NCI-H2029 treated with DMSO at 0.1 percent for 48 hours (cell line): ENCODE measurements at regions not wholly inside any gene's neighbourhood (a gene's known extent, or its start where the extent isn't known, plus 50 kb on each side); places are given as distances from the start of the nearest gene placed in this dataset.

Source experiments
- DNase-seq: peaks from one replicate; lab custom pipeline; 2025; lab: John Stamatoyannopoulos, UW

DNA sequence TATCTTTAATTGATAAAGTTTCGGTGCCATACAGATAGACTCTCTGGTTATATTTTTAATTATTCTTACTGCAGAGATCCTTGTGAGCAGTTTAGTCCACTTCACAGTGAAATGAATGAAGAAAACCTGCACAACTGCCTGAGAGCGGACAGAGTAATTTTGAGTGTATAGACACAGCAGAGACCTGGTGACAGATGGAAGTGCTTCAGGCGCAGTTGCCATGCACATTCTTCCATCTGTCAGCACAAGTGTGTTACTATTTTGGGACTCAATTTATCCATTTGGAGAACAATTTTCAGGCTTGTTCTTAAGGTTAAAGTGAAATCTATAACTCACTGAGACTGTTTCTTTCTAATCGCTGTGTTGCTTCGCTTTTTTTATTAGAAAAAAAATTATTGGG, 147.8 kb upstream of the SPHKAP start:
- no peak for DNase-seq

DNA sequence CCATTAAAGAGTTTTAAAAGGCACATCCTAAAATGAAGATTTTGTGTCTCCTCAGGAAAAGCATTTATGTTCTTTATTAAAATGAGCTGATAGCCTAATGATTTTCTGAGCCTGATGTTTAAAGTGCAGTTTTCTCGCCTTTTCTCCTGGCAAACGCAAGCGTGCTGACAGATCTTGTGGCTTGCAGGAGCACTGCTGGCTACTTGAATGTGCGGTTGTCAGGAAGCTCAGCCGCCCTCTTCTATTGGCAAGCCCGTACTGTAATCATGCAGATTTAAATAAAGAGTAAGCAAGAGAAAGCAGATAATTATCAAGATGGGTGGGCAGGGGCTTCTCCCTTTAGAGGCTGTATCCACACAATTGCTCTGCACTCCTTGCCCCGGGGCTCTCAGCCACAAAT, 139.5 kb upstream of the SPHKAP start:
- DNase-seq: no peak

DNA sequence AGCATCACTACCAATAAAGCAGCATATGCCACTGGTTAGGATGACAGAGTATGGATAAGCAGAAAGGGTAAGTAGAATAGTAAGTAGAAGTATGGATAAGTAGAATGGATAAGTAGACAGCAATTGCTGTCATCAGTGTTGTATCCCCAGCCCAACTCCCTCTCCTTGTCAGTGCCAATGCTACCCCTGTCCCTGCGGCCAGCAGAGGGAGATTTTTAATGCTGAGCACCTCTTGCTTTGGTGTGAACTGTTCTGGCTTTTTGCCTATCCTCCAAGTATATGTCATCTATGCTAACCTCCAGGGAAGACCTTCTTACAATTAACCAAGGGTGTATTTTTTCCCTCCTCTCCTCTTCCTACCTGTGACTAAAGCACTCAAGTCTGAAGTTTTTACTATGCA, 136.7 kb upstream of the SPHKAP start:
- no peak for DNase-seq

DNA sequence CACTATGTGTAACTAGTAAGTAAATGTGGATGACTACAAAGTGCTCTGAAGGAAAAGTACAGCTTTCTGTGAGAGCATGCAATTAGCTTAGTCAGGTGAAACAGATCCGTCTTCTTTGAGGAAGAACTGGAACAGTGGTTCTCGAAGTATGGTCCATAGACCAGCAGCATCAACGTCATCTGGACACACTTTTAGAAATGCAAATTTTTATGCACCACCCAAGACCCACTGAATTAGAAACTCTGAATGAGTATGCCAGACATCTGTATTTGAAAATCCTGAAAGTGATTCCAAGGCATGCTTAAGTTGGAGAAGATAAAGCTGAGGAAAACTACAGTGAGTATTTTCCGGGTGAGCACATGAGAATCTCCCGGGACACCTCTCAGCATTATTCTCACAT, 130.7 kb upstream of the SPHKAP start:
- DNase-seq: no peak

DNA sequence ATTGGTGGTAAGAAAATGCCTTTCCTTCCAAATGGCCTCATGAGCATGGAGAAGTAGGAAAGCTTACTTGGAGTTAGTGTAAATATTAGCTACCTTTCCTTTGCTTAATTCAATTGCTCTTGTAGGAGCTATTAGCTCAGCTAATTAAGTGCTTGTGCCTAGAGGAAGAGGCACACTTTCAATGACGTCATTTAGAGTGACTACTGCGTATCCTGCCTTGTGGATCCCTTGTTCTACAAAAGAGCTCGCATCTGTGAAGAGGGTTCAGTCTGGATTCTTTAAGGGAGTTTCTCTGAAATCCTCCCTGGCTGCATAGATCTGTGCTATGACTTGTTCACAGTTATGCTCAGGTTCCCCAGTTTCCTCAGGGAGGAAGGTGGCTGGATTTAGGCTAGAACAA, 122.5 kb upstream of the SPHKAP start:
- no peak for DNase-seq

DNA sequence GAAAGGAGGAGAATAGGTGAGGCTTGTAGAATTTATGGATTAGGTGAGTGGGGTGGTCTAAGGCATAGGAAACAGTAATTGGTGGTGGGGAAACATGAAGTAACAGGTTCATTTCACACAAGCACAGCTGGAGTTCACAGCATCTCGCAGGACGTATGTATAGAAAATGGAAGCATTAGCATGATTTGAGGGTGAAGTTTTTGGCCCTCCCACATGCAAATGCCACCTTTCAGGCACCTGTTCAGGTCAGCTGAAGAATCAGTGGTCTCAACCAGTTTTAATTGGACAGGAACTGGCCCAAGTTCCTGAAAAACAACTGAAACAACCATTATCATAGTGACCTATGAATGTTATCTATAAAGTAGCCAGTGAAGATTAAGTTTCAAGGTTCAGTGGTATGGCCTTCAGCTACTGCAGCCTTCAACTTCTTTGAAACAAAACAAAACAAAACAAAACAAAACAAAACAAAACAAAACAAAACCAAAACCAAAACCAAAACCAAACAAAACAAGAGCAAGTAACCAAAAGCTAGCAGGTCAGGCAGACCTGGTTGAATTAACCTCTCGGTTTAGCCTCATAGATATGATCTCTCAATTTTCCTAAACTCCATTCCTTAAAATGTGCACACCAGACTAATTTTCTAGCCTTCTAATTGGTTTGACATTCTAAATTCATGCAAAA, 102.1 kb upstream of the SPHKAP start:
- DNase-seq: no peak

- DNase-seq: no peak
Measured at GRCh38 chr2:228282376-228282775, 100.9 kb upstream of the SPHKAP start.

GRCh38 chr2:228273159-228273558, 91.7 kb upstream of the SPHKAP start:
- DNase-seq: no peak

- no peak for DNase-seq
Measured at GRCh38 chr2:228269351-228269750, 87.9 kb upstream of the SPHKAP start.

DNA sequence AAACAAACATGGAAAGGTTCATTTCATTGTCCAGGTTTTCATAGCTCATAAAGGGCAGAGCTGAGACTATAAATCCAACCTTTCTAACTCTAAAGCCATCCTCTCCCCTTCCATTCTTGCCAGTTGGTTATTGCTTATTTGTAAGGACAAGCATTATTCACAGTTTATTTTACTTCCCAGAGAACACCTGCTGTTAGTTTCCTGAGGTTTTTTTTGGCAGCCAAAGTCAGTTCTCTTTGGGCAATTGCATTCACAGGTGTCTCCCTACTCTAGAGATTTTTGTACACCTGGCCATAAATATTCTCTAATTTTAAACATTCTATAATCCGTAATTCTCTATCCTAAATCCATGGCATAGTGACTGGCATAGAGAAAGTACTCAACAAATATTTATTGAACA, 87.3 kb upstream of the SPHKAP start:
- DNase-seq: peak; percentile 10

DNA sequence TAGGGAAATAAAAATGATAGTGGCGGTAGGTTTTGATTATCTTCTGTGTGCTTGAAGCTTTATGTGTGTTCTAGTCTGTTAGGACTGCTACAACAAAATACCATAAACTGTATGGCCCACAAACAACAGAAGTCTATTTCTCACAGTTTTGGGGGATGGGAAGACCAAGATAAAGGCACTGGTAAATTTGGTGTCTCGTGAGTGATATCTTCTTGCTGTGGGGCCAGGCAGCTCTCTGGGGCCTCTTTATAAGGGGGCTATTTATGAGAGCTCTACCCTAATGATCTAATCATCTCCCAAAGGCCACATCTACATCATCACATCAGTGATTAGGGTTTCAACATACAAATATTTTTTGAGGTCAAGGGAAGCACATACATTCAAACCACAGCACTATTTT, 86.8 kb upstream of the SPHKAP start:
- DNase-seq: no peak

DNA sequence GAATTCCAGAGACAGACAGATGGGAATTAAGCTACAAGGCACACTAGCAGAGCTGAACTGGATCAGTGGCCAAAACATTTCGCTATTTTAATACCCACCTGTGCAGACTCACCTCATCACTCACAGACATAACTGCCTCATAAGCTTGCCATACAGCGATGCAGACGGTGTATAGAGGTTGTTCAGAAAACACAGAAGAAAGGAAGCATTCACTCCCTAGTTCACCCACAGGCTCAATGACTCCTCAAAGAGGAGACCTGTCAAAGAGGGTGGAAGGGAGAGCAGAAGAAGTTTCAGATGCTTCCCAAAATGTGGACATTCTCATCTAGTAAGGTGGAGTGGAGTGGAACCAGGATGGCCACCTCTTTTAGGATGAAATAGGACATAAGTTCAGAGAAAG, 81.7 kb upstream of the SPHKAP start:
- no peak for DNase-seq

GRCh38 chr2:228261546-228261945, 80.1 kb upstream of the SPHKAP start:
- no peak for DNase-seq

- no peak for DNase-seq
Measured at GRCh38 chr2:228257379-228257778, 75.9 kb upstream of the SPHKAP start.

DNA sequence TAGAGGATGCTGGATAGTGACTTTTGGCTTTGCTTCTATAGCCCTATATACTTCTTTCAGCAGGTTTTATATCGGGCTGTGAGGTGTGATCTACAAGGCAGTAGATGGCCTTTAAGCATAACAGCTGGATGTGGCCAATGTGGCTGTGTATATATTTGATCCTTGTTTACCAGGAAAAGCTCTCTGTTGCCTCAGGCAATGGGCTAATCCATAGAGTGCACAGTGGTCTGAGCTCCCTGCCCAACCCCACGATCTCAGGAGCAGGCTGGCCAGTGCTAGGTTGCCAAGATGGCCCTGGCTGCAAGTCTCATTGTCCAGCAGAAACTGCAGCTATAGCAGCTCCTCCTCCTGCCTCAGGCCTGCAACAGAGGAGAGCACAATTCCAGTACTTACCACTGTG, 72.3 kb upstream of the SPHKAP start:
- no peak for DNase-seq

DNA sequence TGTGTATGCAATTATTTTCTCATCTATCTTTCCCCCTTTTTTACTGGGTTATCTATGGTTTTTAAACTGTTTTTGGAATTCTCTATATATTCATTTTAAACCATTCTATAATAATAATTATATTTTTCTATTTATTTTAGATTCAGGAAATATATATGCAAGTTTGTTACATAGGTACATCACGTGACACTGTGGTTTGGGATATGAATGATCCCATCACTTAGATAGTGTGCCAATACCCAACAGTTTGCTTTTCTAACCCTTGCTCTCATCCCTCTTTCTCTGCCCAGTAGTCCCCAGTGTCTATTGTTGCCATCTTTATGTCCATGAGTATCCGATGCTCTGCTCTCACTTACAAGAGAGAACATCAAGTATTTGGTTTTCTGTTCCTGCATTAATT, 65.8 kb upstream of the SPHKAP start:
- DNase-seq: no peak

DNA sequence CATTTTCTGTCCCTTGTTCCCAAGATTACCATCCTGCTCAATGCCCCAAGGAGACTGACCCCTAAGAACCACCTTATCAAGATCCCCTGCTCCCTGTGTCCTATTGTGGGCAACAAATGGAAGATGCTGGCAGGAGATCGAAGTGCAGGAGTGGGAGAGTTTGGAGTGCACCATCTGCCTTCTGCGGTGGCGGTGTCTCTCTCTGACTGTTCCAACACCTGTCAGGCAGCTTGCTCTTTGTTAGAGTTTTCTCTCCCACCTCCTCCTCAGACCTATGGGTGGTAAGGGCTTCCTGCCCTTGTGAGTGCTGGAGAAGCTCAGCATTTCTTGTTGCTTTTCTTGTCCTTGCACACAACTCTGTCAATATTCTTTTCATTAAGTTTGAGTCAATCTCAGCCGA, 64.1 kb upstream of the SPHKAP start:
- no peak for DNase-seq

- no peak for DNase-seq
Measured at GRCh38 chr2:228242591-228242990, 61.1 kb upstream of the SPHKAP start.

GRCh38 chr2:228239907-228240561, 58.5 kb upstream of the SPHKAP start:
- DNase-seq: no peak

DNA sequence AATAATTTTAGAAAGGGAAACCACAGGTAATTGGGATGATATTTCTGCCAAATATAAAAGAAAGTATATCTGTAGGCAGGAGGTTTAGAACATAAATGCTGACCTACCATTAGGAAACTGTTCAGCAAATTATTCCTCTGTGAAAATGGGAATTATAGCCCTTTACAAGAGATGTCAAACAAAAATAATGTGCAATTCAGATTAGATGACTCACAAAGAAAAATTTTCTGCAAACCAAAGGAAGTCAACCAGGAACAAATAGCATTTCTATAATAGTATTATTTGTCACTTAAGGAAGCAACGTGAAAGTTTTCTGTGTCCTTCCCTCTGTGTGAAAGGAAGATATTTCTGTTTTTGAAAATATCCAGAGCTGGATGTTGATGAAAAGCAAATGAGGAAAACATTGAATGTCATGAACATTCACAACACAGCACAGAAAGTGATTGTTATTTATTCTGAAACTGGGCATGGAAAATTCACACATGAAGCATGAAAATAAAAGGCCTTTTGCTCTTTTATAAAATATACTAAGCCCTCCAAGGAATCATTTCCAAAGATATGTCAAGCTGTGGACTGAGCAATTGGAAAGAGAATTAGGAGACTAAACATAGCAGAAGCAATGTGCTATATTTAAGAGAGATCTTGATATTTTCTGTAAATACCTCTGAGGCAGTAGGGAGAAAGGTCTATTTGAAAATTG, 57.9 kb upstream of the SPHKAP start:
- DNase-seq: no peak
